Ureter (tissue), 1 donor: ENCODE measurements at regions not wholly inside any gene's neighbourhood (a gene's known extent, or its start where the extent isn't known, plus 50 kb on each side); places are given as distances from the start of the nearest gene placed in this dataset.
A peak's percentile ranks its signal among the peaks of the same experiment; 100 is the strongest.

Experiments
- DNase-seq: peaks from one replicate; pipeline ENCODE4 v3.0.0-alpha.2; 2020; ENCODE audit warnings: low spot score
- donor health status: DM: yes; HTN: yes; CAD: no.

GRCh38 chrX:69110116-69110530 lies 55.1 kb downstream of the PJA1 start:
- no peak for DNase-seq

- DNase-seq, result no peak
Measured at GRCh38 chrX:69109706-69110105, 55.5 kb downstream of the PJA1 start.

- no peak for DNase-seq
Measured at GRCh38 chrX:69109036-69109663, 56.1 kb downstream of the PJA1 start.

- no peak for DNase-seq
Measured at GRCh38 chrX:69107747-69108401, 57.4 kb downstream of the PJA1 start.

- DNase-seq, result no peak
Measured at GRCh38 chrX:69107231-69107739, 58.0 kb downstream of the PJA1 start.

GRCh38 chrX:69104756-69105434 lies 60.4 kb downstream of the PJA1 start:
- DNase-seq, result no peak

GRCh38 chrX:69103539-69103938 lies 61.7 kb downstream of the PJA1 start:
- no peak for DNase-seq

GRCh38 chrX:69102612-69103194 lies 62.5 kb downstream of the PJA1 start:
- DNase-seq, result no peak

- no peak for DNase-seq
Measured at GRCh38 chrX:69101683-69102251, 63.5 kb downstream of the PJA1 start.

- DNase-seq, result no peak
Measured at GRCh38 chrX:69100478-69100877, 64.8 kb downstream of the PJA1 start.

GRCh38 chrX:69097451-69098236 lies 67.6 kb downstream of the PJA1 start:
- DNase-seq, result no peak

- DNase-seq, result no peak
Measured at GRCh38 chrX:69096963-69097362, 68.3 kb downstream of the PJA1 start.

GRCh38 chrX:69094977-69095669 lies 70.1 kb downstream of the PJA1 start:
- DNase-seq, result no peak

GRCh38 chrX:69093960-69094871 lies 71.0 kb downstream of the PJA1 start:
- peak; percentile 52 for DNase-seq

GRCh38 chrX:69090022-69090421 lies 75.2 kb downstream of the PJA1 start:
- DNase-seq, result no peak

- DNase-seq, result no peak
Measured at GRCh38 chrX:69089203-69089602, 76.0 kb downstream of the PJA1 start.

GRCh38 chrX:69088171-69088938 lies 76.9 kb downstream of the PJA1 start:
- DNase-seq, result no peak

- no peak for DNase-seq
Measured at GRCh38 chrX:69085826-69086225, 79.4 kb downstream of the PJA1 start.

- DNase-seq, result no peak
Measured at GRCh38 chrX:69085151-69085550, 80.1 kb downstream of the PJA1 start.
